HepG2 (cell line): ENCODE measurements at regions not wholly inside any gene's neighbourhood (a gene's known extent, or its start where the extent isn't known, plus 50 kb on each side); places are given as distances from the start of the nearest gene placed in this dataset.

Experiments
- ATAC-seq: fragments of 200-7000 bp; cut with Tn5 transposase; 3 replicates; pipeline ENCODE4 v1.9.1; 2020; ENCODE audit warnings: mild to moderate bottlenecking, moderate library complexity
- BruUV-seq: library from RNA; stranded (reverse); fragments of 400-500 nt; replicated peaks from 2 replicates; lab custom pipeline; 2021; lab: Mats Ljungman, UMichigan
- CTCF ChIA-PET: fragments of 300-600 bp; formaldehyde crosslinking; extraction: SDS; loops from one replicate; lab custom pipeline; 2021; ENCODE audit warnings: low total read pairs, inconsistent platforms, low intra/inter-chr PET ratio; lab: Yijun Ruan, JAX
- POLR2A ChIA-PET: fragments of 350-600 bp; sonication (Branson Sonifier 250); formaldehyde crosslinking; loops from one replicate; lab custom pipeline; 2020; ENCODE audit warnings: antibody characterized with exemption, inconsistent platforms; lab: Yijun Ruan, JAX
- DNase-seq: peaks from one replicate; pipeline ENCODE4 v3.0.0-alpha.2; 2015; ENCODE audit warnings: low spot score
- FAIRE-seq: peaks from 3 replicates; lab custom pipeline; 2011; peaks lifted over from hg19 to GRCh38; lab: Jason Lieb, UNC
- H2AFZ ChIP-seq: one replicate; pipeline ENCODE4 v1.6.1; 2011; ENCODE audit warnings: low read length, inconsistent platforms
- H3K27ac ChIP-seq: fragments of 300-600 bp; 3 replicates; pipeline ENCODE4 v1.8.0; 2011; ENCODE audit warnings: mixed run types, mild to moderate bottlenecking, mixed read lengths, low read length, inconsistent platforms; ENCODE audit not compliant: insufficient read depth; ENCODE audit errors: extremely low read length
- H3K27me3 ChIP-seq, 2 experiments: fragments of 200-600 bp in 1 of 2; 2 replicates in 1 of 2; 3 replicates in 1 of 2; pipeline versions ENCODE4 v1.6.0 to v1.8.0; 2011; ENCODE audit warnings: low read length in 2 of 2, mild to moderate bottlenecking in 2 of 2, moderate library complexity in 2 of 2, inconsistent platforms in 1 of 2; ENCODE audit not compliant: insufficient read depth in 2 of 2, control insufficient read depth in 1 of 2
- H3K36me3 ChIP-seq, 2 experiments: fragments of 200-600 bp in 1 of 2; replicated peaks in 1 of 2; 2 replicates in 1 of 2; 3 replicates in 1 of 2; pipeline versions ENCODE4 v1.5.1 to v1.8.0; 2011; ENCODE audit warnings: low read length in 2 of 2, inconsistent platforms in 1 of 2; ENCODE audit not compliant: insufficient read depth in 2 of 2, control insufficient read depth in 1 of 2
- H3K4me1 ChIP-seq: 2 replicates; pipeline ENCODE4 v1.5.1; 2012; ENCODE audit warnings: low read length, inconsistent platforms; ENCODE audit not compliant: insufficient read depth
- H3K4me2 ChIP-seq: 2 replicates; pipeline ENCODE4 v1.6.0; 2011; ENCODE audit warnings: low read depth, low read length, inconsistent platforms
- H3K4me3 ChIP-seq, 3 experiments: fragments of 200-600 bp in 1 of 3; sonication (generic), shearing (Covaris generic) in 1 of 3; replicated peaks in 1 of 3; 2 replicates each; pipeline ENCODE4 v1.5.1; 2011 to 2016; ENCODE audit warnings: low read length in 3 of 3, inconsistent platforms in 2 of 3, low read depth in 2 of 3, mild to moderate bottlenecking in 2 of 3, control low read depth in 1 of 3, mixed read lengths in 1 of 3; ENCODE audit not compliant: insufficient read depth in 1 of 3
- H3K79me2 ChIP-seq: one replicate; pipeline ENCODE4 v1.6.1; 2011; ENCODE audit warnings: low read length, inconsistent platforms; ENCODE audit not compliant: insufficient read depth
- H3K9ac ChIP-seq: 2 replicates; pipeline ENCODE4 v1.6.0; 2011; ENCODE audit warnings: mild to moderate bottlenecking, low read depth, low read length, inconsistent platforms; ENCODE audit not compliant: insufficient read depth
- H3K9me3 ChIP-seq: 2 replicates; pipeline ENCODE4 v1.5.1; 2012; ENCODE audit warnings: mild to moderate bottlenecking, low read length
- H4K20me1 ChIP-seq: 2 replicates; pipeline ENCODE4 v1.6.0; 2011; ENCODE audit warnings: inconsistent platforms, mild to moderate bottlenecking, low read length, moderate library complexity; ENCODE audit not compliant: insufficient read depth
- DR1 ChIP-seq: sonication (generic); formaldehyde crosslinking; IDR thresholded peaks from 2 replicates; pipeline ENCODE4 v1.8.0; 2021; ENCODE audit warnings: mild to moderate bottlenecking, missing genetic modification reagents, inconsistent platforms
- FOXJ3 ChIP-seq: sonication (generic); formaldehyde crosslinking; IDR thresholded peaks from 2 replicates; pipeline ENCODE4 v1.4.0; 2020; ENCODE audit warnings: missing genetic modification reagents, mild to moderate bottlenecking, borderline replicate concordance
- HCFC1 ChIP-seq: fragments of 150-350 bp; IDR thresholded peaks from 2 replicates; pipeline ENCODE4 v1.6.1; 2014; ENCODE audit warnings: low read depth, low read length
- HNRNPLL ChIP-seq: fragments of 200-400 bp; formaldehyde crosslinking; IDR thresholded peaks from 2 replicates; pipeline ENCODE4 v1.6.1; 2017; ENCODE audit warnings: mild to moderate bottlenecking, low read depth, low read length; ENCODE audit not compliant: poor library complexity, severe bottlenecking
- JARID2 ChIP-seq: sonication (generic); formaldehyde crosslinking; IDR thresholded peaks from 2 replicates; pipeline ENCODE4 v1.8.1; 2023; ENCODE audit warnings: missing genetic modification reagents, inconsistent platforms; ENCODE audit not compliant: insufficient replicate concordance
- NFE2L2 ChIP-seq: fragments of 150-350 bp; IDR thresholded peaks from 2 replicates; pipeline ENCODE4 v1.6.1; 2014; ENCODE audit warnings: low read length
- PAWR ChIP-seq: sonication (generic); formaldehyde crosslinking; IDR thresholded peaks from 2 replicates; pipeline ENCODE4 v1.4.0; 2020; ENCODE audit warnings: missing genetic modification reagents, mild to moderate bottlenecking, borderline replicate concordance
- RFX1 ChIP-seq: fragments of 450-650 bp; IDR thresholded peaks from 2 replicates; pipeline ENCODE4 v1.6.1; 2017
- RNF2 ChIP-seq: fragments of 450-650 bp; conservative IDR thresholded peaks from 2 replicates; pipeline ENCODE4 v1.6.1; 2016; ENCODE audit warnings: low read depth
- RXRA ChIP-seq: sonication (generic); formaldehyde crosslinking; IDR thresholded peaks from 2 replicates; pipeline ENCODE4 v1.5.1; 2020; ENCODE audit warnings: missing genetic modification reagents
- SALL2 ChIP-seq: sonication (generic); formaldehyde crosslinking; IDR thresholded peaks from 2 replicates; pipeline ENCODE4 v1.8.1; 2023; ENCODE audit warnings: mild to moderate bottlenecking, missing genetic modification reagents, inconsistent platforms
- SMAD3 ChIP-seq: sonication (generic); formaldehyde crosslinking; IDR thresholded peaks from 2 replicates; pipeline ENCODE4 v1.4.0; 2020; ENCODE audit warnings: missing genetic modification reagents
- TMF1 ChIP-seq: sonication (generic); formaldehyde crosslinking; IDR thresholded peaks from 2 replicates; pipeline ENCODE4 v1.8.1; 2022; ENCODE audit warnings: low read depth, missing genetic modification reagents
- ZBTB1 ChIP-seq: sonication (generic); formaldehyde crosslinking; IDR thresholded peaks from 2 replicates; pipeline ENCODE4 v1.4.0; 2020; ENCODE audit warnings: missing genetic modification reagents, borderline replicate concordance
- ZNF354B ChIP-seq: sonication (generic); formaldehyde crosslinking; IDR thresholded peaks from 2 replicates; pipeline ENCODE4 v1.8.0; 2022; ENCODE audit warnings: mild to moderate bottlenecking, missing genetic modification reagents
- WGBS: methylation state at CpG from one replicate; pipeline ENCODE4 v1.1.6; 2017; ENCODE audit warnings: low lambda C conversion rate; 5-methylcytosine and 5-hydroxymethylcytosine counted together
- in situ Hi-C: cut with HindIII; loops from 2 replicates; pipeline ENCODE4 v1.10.0; 2017; ENCODE audit warnings: low pct_unique_long_range_greater_than_20kb; ENCODE audit not compliant: extremely low pct_ligation_motif_present
- intact Hi-C: fragments of 100-400 bp; cut with micrococcal nuclease; formaldehyde crosslinking; loops from one replicate; pipeline ENCODE4 v1.10.0; 2022; ENCODE audit not compliant: unreplicated experiment
- TF ChIP-seq, protein P1 (sequence below): sonication (generic); formaldehyde crosslinking; IDR thresholded peaks from 2 replicates; pipeline ENCODE4 v1.5.0; 2020; ENCODE audit warnings: missing genetic modification reagents, mild to moderate bottlenecking, borderline replicate concordance
- TF ChIP-seq, protein P2 (sequence below): sonication (generic); formaldehyde crosslinking; IDR thresholded peaks from 2 replicates; pipeline ENCODE4 v1.5.0; 2020; ENCODE audit warnings: missing genetic modification reagents
- TF ChIP-seq, protein P3 (sequence below): IDR thresholded peaks from 2 replicates; pipeline ENCODE4 v1.6.1; 2016; ENCODE audit warnings: control low read depth

DNA sequence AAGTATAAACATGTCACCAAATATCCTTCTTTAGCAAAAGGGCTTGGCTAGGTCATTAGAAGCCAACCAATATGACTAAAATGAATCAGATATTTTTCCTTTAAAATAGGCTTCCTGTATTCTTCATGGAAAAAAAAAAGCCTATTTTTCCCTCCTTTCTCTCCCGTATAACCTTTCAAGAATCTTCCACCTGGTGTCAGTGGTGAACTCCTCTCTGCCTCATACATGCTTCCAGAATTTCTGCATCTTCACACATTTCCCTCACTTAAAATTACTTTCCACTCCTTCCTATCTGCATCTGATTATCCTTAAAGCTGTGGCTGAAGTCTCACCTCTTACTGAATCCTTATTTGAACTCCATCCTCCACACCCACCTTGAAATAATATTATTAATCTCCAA, 116.9 kb upstream of the FANCL start:
- ChIA-PET CTCF (interaction anchor here (1.5 kb wide), 1 partner anchor 452 kb away, joined by 4 read pairs; no protein-coding TSS in a partner anchor), POLR2A (no interaction called here)
- no peaks in the 10 kb centered on the region; a peak in 1 of 5 replicates for H3K27me3 ChIP-seq
- intact Hi-C loops, result loop anchor here (1.0 kb wide), 1 partner anchor 452 kb away; no protein-coding TSS in a partner anchor
- no peaks in the 10 kb centered on the region for H3K9me3 ChIP-seq
- no peak overlapping the region for H2AFZ ChIP-seq
- no peak overlapping the region for H3K9ac ChIP-seq
- no peak overlapping the region for H3K4me3 ChIP-seq
- ATAC-seq (no peak), FAIRE-seq (no peak), DNase-seq (no peak)
- no peaks in the 10 kb centered on the region for H3K79me2 ChIP-seq
- H3K4me1 ChIP-seq, result no peaks in the 10 kb centered on the region
- 0% methylated on average over 1 of the region's 1 CpG for WGBS
- TF ChIP-seq, protein P1, sequence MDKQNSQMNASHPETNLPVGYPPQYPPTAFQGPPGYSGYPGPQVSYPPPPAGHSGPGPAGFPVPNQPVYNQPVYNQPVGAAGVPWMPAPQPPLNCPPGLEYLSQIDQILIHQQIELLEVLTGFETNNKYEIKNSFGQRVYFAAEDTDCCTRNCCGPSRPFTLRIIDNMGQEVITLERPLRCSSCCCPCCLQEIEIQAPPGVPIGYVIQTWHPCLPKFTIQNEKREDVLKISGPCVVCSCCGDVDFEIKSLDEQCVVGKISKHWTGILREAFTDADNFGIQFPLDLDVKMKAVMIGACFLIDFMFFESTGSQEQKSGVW (CRISPR knock-in tag), result no peak
- no peak for TF ChIP-seq SMAD3
- TF ChIP-seq NFE2L2, result no peak
- no peak for TF ChIP-seq FOXJ3 (CRISPR knock-in tag)
- no peak for TF ChIP-seq HCFC1
- TF ChIP-seq HNRNPLL, result no peak
- no peak for TF ChIP-seq SALL2
- no peak for TF ChIP-seq PAWR (CRISPR knock-in tag)
- no peak for TF ChIP-seq ZBTB1 (CRISPR knock-in tag)
- no peak for TF ChIP-seq RXRA (CRISPR knock-in tag)
- no peak for TF ChIP-seq RFX1
- TF ChIP-seq, protein P2, sequence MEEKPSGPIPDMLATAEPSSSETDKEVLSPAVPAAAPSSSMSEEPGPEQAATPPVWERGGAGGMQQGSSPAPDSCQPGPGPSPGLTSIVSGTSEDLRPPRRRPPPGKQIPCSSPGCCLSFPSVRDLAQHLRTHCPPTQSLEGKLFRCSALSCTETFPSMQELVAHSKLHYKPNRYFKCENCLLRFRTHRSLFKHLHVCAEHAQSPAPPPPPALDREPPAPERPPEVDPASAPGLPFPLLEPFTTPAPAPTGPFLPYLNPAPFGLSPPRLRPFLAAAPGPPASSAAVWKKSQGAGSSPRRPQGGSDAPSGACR (CRISPR knock-in tag), result no peak
- TF ChIP-seq RNF2, result no peak
- TF ChIP-seq JARID2, result no peak
- no peak for TF ChIP-seq TMF1 (CRISPR knock-in tag)
- TF ChIP-seq, protein P3, sequence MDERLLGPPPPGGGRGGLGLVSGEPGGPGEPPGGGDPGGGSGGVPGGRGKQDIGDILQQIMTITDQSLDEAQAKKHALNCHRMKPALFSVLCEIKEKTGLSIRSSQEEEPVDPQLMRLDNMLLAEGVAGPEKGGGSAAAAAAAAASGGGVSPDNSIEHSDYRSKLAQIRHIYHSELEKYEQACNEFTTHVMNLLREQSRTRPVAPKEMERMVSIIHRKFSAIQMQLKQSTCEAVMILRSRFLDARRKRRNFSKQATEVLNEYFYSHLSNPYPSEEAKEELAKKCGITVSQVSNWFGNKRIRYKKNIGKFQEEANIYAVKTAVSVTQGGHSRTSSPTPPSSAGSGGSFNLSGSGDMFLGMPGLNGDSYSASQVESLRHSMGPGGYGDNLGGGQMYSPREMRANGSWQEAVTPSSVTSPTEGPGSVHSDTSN (CRISPR knock-in tag), result no peak
- TF ChIP-seq ZNF354B, result no peak
- TF ChIP-seq DR1 (CRISPR knock-in tag), result no peak
- no peak overlapping the region for H3K4me2 ChIP-seq
- no peaks in the 10 kb centered on the region for H4K20me1 ChIP-seq
- H3K27ac ChIP-seq, result no peak overlapping the region
- no peaks in the 10 kb centered on the region for H3K36me3 ChIP-seq
- BruUV-seq, result no TSS peak
- in situ Hi-C loops, result no loop called here
